ENCODE measurements at regions not wholly inside any gene's neighbourhood (a gene's known extent, or its start where the extent isn't known, plus 50 kb on each side); places are given as distances from the start of the nearest gene placed in this dataset.

DNA sequence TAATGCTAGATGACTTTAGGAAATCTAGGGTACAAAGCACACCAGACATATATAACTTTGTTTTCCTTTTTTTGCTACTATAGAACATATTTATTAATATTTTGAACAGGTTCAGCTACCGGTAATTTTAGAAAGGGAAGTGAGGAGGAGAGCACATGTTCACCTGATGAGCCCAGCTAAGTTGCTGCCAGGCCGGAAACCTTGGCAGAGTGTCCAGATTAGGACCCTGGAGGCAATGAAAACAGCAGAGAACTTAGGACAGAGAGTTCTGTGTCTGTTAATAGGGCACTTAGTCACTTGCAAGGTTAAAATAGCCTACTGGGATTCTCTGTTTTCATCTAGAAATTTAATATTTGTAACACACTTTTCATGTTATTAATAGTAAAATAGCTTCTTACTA, 348.9 kb upstream of the CPEB2 start:
- no peak for TF ChIP-seq POLR2A (IDR thresholded peaks at IDR 0.05)
- TF ChIP-seq, protein P1, sequence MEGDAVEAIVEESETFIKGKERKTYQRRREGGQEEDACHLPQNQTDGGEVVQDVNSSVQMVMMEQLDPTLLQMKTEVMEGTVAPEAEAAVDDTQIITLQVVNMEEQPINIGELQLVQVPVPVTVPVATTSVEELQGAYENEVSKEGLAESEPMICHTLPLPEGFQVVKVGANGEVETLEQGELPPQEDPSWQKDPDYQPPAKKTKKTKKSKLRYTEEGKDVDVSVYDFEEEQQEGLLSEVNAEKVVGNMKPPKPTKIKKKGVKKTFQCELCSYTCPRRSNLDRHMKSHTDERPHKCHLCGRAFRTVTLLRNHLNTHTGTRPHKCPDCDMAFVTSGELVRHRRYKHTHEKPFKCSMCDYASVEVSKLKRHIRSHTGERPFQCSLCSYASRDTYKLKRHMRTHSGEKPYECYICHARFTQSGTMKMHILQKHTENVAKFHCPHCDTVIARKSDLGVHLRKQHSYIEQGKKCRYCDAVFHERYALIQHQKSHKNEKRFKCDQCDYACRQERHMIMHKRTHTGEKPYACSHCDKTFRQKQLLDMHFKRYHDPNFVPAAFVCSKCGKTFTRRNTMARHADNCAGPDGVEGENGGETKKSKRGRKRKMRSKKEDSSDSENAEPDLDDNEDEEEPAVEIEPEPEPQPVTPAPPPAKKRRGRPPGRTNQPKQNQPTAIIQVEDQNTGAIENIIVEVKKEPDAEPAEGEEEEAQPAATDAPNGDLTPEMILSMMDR (IDR thresholded peaks at IDR 0.05), result no peak

Data from tibial nerve (tissue), 3 donors.